ENCODE measurements at regions not wholly inside any gene's neighbourhood (a gene's known extent, or its start where the extent isn't known, plus 50 kb on each side); places are given as distances from the start of the nearest gene placed in this dataset.

DNA sequence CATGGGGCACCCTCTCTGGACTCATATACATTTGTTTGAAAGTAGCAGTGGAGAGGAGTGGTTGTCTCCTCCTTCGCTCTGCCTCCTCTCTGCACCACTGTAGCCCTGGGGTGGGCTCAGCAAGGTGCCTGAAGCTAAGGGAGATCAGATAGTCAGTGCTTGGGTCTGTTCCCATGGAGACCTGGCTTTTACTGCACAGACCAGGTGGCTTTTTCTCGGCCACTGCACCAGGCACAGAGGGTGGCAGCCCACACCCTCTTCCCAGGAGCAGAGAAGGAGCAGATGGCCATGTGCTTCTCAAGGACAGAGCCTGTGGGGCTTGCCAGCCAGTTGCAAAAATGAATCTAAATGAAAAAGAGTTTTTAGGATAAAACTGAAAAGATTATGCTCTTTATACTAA is 123.4 kb upstream of the KCNK1 start (continued):
- TF ChIP-seq, protein P1, sequence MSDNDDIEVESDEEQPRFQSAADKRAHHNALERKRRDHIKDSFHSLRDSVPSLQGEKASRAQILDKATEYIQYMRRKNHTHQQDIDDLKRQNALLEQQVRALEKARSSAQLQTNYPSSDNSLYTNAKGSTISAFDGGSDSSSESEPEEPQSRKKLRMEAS (CRISPR knock-in tag; IDR thresholded peaks at IDR 0.05) = no peak
- TF ChIP-seq NR2C2 (CRISPR knock-in tag; IDR thresholded peaks at IDR 0.05) = no peak

DNA sequence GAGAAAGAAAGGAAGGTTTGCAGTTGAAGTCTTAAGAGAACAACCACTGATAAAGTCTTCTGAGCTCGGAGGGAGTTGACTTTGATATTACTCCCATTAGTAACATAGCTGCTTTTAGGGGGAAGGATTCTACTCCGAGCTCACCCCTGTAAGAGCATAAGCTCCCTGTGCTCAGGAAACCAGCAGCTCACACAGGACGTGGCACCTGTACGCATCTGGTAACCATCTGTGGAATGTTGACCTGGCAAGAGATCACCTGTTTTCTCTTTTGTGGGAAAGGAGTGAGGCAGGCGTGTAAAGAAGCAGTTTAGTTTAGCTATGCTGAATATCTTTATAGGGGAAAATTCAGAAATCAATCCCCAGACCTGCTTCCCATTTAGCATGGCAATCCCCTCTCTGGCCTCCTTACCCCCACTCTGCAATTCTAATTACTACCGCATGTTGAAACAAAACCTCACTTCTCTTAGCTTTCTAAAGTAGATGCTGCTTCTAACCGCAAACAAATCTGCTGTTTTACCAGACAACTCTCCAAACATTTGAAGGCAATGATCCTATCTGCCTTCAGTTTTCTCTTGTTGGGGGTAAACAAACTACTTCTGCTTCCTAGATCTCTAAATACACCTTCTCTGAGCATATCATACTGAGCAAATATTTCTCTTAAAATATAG is 121.8 kb upstream of the KCNK1 start:
- Mint-ChIP-seq H3K36me3 (peaks cover 33% of the 10 kb centered on the region), H3K9me3 (peaks cover 41% of the 10 kb centered on the region), H3K27ac (peak overlapping the region; percentile 59), H3K4me3 (no peak overlapping the region), H3K4me1 (peaks cover 25% of the 10 kb centered on the region), H3K27me3 (ENCODE audit: low read depth) (peaks cover 4% of the 10 kb centered on the region; the same call in 1 of the 2 replicates)
- ATAC-seq (peak; percentile 55), DNase-seq (ENCODE audit: low spot score) (no peak)
- CTCF ChIA-PET = interaction anchor here (1.2 to 1.3 kb wide), 2 partner anchors 51 to 413 kb away, joined by 3 to 4 read pairs; partner anchors contain the start of gene SLC35F3
- POLR2A ChIA-PET = no interaction called here
- TF ChIP-seq, protein P2, sequence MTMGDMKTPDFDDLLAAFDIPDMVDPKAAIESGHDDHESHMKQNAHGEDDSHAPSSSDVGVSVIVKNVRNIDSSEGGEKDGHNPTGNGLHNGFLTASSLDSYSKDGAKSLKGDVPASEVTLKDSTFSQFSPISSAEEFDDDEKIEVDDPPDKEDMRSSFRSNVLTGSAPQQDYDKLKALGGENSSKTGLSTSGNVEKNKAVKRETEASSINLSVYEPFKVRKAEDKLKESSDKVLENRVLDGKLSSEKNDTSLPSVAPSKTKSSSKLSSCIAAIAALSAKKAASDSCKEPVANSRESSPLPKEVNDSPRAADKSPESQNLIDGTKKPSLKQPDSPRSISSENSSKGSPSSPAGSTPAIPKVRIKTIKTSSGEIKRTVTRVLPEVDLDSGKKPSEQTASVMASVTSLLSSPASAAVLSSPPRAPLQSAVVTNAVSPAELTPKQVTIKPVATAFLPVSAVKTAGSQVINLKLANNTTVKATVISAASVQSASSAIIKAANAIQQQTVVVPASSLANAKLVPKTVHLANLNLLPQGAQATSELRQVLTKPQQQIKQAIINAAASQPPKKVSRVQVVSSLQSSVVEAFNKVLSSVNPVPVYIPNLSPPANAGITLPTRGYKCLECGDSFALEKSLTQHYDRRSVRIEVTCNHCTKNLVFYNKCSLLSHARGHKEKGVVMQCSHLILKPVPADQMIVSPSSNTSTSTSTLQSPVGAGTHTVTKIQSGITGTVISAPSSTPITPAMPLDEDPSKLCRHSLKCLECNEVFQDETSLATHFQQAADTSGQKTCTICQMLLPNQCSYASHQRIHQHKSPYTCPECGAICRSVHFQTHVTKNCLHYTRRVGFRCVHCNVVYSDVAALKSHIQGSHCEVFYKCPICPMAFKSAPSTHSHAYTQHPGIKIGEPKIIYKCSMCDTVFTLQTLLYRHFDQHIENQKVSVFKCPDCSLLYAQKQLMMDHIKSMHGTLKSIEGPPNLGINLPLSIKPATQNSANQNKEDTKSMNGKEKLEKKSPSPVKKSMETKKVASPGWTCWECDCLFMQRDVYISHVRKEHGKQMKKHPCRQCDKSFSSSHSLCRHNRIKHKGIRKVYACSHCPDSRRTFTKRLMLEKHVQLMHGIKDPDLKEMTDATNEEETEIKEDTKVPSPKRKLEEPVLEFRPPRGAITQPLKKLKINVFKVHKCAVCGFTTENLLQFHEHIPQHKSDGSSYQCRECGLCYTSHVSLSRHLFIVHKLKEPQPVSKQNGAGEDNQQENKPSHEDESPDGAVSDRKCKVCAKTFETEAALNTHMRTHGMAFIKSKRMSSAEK (CRISPR knock-in tag; IDR thresholded peaks at IDR 0.05; ENCODE audit: borderline replicate concordance) = no peak
- TF ChIP-seq OVOL2 (CRISPR knock-in tag; IDR thresholded peaks at IDR 0.05; ENCODE audit: borderline replicate concordance) (no peak), ZNF423 (CRISPR knock-in tag; IDR thresholded peaks at IDR 0.05) (no peak), ESRRA (CRISPR knock-in tag; IDR thresholded peaks at IDR 0.05; ENCODE audit: borderline replicate concordance) (no peak), GRHL2 (CRISPR knock-in tag; IDR thresholded peaks at IDR 0.05; ENCODE audit: insufficient replicate concordance, severe bottlenecking) (no peak), HMGA2 (CRISPR knock-in tag; IDR thresholded peaks at IDR 0.05) (no peak)

DNA sequence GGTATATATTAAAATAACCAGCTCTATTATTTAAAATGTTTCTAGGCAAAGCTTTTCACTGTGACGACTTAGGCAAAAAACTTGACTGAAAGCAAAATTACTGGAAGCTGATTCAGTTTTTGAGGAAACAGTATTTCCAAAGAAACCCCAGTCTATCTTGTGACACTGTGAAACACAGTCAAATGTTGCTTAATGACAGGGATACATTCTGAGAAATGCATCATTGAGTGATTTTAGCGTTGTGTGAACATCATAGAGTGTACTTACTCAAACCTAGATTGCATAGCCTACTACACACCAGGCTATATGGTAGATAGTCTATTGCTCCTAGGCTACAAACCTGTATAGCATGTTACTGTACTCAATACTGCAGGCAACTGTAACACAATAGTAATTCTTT is 116.9 kb upstream of the KCNK1 start:
- DNase-seq (ENCODE audit: low spot score) (no peak), ATAC-seq (no peak)
- POLR2A ChIA-PET = no interaction called here
- H3K27ac Mint-ChIP-seq = no peak overlapping the region
- H3K36me3 Mint-ChIP-seq = peaks cover 11% of the 10 kb centered on the region
- H3K9me3 Mint-ChIP-seq = peaks cover 12% of the 10 kb centered on the region
- no peaks in the 10 kb centered on the region for H3K27me3 Mint-ChIP-seq (ENCODE audit: low read depth)
- CTCF ChIA-PET = interaction anchor here (0.6 to 1.8 kb wide), 2 partner anchors 56 to 464 kb away, joined by 3 to 5 read pairs; no protein-coding TSS in a partner anchor
- no peak overlapping the region for H3K4me3 Mint-ChIP-seq
- H3K4me1 Mint-ChIP-seq = peaks cover 36% of the 10 kb centered on the region
- no peak for TF ChIP-seq MYBL2 (CRISPR knock-in tag; IDR thresholded peaks at IDR 0.05)
- TF ChIP-seq EMX1 (CRISPR knock-in tag; IDR thresholded peaks at IDR 0.05) = no peak
- TF ChIP-seq, protein P3, sequence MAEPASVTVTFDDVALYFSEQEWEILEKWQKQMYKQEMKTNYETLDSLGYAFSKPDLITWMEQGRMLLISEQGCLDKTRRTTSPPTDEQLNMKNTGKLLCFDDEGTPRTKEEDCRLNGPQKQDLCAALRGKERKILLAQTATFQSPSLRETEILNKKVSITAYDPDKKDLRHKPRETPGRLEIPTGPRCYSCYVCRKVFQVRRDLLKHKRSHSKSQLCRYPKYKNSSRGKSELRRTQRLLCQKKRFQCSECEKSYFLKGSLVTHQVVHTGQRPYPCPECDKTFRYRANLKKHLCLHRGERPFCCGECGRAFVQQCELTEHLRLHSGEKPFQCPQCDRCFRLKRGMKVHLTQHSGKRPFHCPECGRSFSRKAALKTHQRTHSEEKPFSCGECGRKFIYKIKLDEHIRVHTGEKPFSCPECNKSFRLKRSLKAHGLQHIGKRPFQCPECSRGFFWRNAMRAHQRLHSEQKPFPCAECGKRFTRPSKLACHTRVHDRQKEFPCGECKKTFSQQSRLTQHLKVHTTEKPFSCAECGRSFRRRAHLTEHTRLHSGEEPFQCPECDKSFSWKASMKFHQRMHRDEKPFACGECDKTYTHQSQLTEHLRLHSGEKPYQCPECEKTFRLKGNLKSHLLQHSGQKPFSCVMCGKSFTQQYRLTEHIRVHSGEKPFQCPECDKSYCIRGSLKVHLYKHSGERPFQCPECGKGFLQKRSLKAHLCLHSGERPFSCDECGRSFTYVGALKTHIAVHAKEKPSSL (CRISPR knock-in tag; conservative IDR thresholded peaks at IDR 0.05) = no peak
- no peak for TF ChIP-seq ZNF121 (CRISPR knock-in tag; IDR thresholded peaks at IDR 0.05)
- TF ChIP-seq, protein P4, sequence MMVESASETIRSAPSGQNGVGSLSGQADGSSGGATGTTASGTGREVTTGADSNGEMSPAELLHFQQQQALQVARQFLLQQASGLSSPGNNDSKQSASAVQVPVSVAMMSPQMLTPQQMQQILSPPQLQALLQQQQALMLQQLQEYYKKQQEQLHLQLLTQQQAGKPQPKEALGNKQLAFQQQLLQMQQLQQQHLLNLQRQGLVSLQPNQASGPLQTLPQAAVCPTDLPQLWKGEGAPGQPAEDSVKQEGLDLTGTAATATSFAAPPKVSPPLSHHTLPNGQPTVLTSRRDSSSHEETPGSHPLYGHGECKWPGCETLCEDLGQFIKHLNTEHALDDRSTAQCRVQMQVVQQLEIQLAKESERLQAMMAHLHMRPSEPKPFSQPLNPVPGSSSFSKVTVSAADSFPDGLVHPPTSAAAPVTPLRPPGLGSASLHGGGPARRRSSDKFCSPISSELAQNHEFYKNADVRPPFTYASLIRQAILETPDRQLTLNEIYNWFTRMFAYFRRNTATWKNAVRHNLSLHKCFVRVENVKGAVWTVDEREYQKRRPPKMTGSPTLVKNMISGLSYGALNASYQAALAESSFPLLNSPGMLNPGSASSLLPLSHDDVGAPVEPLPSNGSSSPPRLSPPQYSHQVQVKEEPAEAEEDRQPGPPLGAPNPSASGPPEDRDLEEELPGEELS (CRISPR knock-in tag; IDR thresholded peaks at IDR 0.05) = no peak
- TF ChIP-seq, protein P5, sequence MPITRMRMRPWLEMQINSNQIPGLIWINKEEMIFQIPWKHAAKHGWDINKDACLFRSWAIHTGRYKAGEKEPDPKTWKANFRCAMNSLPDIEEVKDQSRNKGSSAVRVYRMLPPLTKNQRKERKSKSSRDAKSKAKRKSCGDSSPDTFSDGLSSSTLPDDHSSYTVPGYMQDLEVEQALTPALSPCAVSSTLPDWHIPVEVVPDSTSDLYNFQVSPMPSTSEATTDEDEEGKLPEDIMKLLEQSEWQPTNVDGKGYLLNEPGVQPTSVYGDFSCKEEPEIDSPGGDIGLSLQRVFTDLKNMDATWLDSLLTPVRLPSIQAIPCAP (CRISPR knock-in tag; IDR thresholded peaks at IDR 0.05) = no peak
- no peak for TF ChIP-seq NFE2L1 (CRISPR knock-in tag; IDR thresholded peaks at IDR 0.05)
- TF ChIP-seq, protein P6, sequence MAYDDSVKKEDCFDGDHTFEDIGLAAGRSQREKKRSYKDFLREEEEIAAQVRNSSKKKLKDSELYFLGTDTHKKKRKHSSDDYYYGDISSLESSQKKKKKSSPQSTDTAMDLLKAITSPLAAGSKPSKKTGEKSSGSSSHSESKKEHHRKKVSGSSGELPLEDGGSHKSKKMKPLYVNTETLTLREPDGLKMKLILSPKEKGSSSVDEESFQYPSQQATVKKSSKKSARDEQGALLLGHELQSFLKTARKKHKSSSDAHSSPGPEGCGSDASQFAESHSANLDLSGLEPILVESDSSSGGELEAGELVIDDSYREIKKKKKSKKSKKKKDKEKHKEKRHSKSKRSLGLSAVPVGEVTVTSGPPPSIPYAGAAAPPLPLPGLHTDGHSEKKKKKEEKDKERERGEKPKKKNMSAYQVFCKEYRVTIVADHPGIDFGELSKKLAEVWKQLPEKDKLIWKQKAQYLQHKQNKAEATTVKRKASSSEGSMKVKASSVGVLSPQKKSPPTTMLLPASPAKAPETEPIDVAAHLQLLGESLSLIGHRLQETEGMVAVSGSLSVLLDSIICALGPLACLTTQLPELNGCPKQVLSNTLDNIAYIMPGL (CRISPR knock-in tag; IDR thresholded peaks at IDR 0.05) = no peak
- TF ChIP-seq, protein P7, sequence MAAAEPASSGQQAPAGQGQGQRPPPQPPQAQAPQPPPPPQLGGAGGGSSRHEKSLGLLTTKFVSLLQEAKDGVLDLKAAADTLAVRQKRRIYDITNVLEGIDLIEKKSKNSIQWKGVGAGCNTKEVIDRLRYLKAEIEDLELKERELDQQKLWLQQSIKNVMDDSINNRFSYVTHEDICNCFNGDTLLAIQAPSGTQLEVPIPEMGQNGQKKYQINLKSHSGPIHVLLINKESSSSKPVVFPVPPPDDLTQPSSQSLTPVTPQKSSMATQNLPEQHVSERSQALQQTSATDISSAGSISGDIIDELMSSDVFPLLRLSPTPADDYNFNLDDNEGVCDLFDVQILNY (CRISPR knock-in tag; IDR thresholded peaks at IDR 0.05) = no peak
- no peak for TF ChIP-seq NR2C2 (CRISPR knock-in tag; IDR thresholded peaks at IDR 0.05)
